RKO (cell line): ENCODE measurements at regions not wholly inside any gene's neighbourhood (a gene's known extent, or its start where the extent isn't known, plus 50 kb on each side); places are given as distances from the start of the nearest gene placed in this dataset.
A peak's percentile ranks its signal among the peaks of the same experiment; 100 is the strongest.

Experiments used
- DNase-seq: peaks from one replicate; pipeline ENCODE4 v3.0.0-alpha.2; 2016; ENCODE audit warnings: low spot score

DNA sequence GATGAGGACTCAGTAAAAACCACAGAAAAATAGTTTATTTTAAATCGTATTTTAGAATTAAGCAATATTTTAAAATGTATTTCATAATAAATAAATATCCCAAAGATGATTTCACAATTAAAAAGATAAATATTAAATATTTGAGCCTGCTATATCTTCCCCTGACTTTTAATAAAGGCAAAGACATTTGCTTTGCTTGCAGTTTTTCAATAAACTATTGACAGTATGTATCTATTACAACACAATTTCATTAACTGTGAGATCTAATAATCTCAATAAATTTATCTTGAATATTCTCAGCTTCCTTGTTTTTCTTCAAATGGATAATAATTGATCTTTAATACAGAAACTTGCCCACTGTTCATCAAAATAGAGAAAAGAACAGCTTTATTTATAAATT lies 186.2 kb upstream of the TARS1 start:
- no peak for DNase-seq

DNA sequence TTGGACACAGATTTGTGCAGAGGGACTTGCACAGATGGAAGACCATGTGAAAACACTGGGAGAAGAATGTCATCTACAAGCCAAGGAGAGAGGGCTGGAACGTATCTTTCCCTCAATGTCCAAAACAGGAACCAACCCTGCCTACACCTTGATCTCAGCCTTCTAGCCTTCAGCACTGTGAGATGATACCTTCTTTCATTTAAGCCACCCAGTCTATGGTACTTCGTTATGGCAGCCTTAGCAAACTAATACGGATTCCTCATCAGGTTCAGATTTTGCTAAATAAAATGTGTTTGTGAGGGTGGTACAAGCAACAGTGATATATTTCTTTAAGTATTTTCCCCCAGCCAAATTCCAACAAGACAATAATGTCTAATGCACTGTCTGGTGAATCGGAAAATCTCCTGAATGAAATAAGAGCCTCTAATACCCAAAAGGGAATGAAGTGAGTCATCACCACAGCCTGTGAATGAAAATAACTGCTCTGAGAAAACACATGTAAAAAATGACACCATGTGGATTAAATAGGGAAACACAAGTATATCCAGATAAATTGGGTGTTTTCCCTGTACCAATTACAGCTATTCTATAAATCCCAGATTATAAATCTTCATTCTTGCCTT lies 182.8 kb upstream of the TARS1 start:
- peak; percentile 65 for DNase-seq

GRCh38 chr5:33258553-33258952 lies 182.2 kb upstream of the TARS1 start:
- DNase-seq, result no peak

DNA sequence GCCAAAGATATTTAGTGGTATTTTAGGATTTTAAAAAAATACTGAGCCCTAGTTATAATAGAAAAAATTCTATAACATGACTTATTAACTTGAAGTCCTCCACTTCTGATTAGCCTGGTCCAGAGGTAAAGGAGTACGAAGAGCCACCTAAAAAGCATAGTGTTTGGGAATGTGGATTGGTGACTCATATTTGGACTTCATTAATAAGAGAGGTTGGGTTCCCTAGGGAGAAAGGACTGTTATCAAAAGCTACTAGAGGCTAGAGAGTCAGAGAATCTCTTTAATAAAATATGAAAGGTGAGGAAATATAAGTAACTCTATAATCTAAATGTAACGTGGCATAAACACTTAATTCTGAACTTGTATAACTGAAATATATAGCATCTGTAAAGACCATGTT lies 180.7 kb upstream of the TARS1 start:
- DNase-seq, result no peak

GRCh38 chr5:33261305-33261704 lies 179.5 kb upstream of the TARS1 start:
- no peak for DNase-seq

- DNase-seq, result no peak
These were observed 179.0 kb upstream of the TARS1 start for GRCh38 chr5:33261747-33262146.

- no peak for DNase-seq
These were observed 173.0 kb upstream of the TARS1 start for GRCh38 chr5:33267801-33268200.

DNA sequence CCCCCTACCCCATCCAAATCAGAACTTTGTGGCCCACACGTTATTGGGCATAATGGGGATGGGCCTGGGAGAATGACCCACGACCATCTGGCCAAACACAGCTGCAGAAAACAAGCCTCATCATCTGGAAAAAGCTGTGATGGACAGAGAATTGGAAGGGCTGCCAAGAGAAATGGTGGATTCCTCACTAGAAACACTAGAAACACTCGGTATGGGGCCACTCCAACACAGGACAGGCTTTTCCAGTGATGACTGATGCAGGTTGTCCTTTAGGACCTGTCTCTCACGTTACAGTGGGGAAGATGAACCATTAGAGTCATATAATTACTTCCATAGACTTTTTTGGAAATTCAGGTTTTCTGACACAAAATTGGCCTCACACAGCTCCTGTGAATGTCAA lies 172.4 kb upstream of the TARS1 start:
- DNase-seq, result no peak

DNA sequence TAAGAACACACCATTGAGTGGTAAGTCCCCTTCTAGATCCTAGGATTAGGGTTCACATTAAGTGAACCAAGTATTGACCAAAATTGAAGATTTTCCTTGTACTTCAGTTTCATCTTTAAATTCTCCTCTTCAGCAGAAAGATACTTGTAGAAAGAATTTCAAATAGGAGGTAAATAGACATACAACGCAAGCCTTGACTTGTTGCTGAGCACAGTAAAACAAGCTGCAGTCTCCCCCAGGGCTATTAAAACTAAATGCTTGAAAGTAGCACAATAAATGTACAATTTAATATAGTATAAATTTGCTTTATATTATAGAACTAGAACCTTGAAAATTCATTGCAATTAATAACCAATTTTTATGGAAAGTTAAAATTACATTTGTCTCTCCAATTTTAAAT lies 170.1 kb upstream of the TARS1 start:
- no peak for DNase-seq

DNA sequence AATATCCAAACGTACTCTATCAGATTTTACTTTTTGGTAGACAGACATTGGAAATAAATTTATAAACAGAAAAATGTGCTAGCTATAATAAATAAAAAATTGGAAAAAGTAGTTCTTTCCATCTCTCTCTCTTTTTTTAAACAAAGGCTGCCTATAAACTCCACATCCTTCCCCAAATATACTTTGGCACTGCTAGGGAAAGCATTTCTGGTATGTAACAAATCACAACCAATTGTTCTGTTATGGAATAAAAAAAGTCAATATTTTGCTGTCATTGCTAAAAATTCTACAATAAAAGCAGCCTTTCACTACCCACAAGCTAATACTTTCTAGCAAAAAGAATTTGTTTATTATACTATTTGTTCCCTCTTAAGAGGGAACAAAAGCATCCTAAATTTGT lies 169.2 kb upstream of the TARS1 start:
- no peak for DNase-seq

GRCh38 chr5:33272288-33272687 lies 168.5 kb upstream of the TARS1 start:
- DNase-seq, result peak; percentile 96

DNA sequence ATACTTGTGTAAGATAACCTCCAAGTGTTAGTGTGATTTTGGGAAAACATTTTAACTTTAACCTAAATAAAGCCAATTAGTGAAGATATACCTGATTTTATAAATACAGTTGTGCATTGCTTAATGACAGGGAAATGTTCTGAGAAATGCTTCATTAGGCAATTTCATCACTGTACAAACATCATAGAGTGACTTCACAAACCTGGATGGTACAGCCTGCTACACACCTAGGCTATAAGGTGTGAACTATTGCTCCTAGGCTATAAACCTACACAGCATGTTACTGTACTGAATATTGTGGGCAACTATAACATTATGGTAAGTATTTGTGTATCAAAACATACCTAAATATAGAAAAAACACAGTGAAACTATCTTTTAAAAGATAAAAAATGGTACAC lies 166.8 kb upstream of the TARS1 start:
- no peak for DNase-seq

GRCh38 chr5:33275391-33275790 lies 165.4 kb upstream of the TARS1 start:
- DNase-seq, result no peak

- no peak for DNase-seq
These were observed 164.7 kb upstream of the TARS1 start for GRCh38 chr5:33275921-33276627.

GRCh38 chr5:33276628-33276950 lies 164.2 kb upstream of the TARS1 start:
- DNase-seq, result no peak

- DNase-seq, result no peak
These were observed 163.6 kb upstream of the TARS1 start for GRCh38 chr5:33277061-33277650.

GRCh38 chr5:33281431-33281843 lies 159.3 kb upstream of the TARS1 start:
- no peak for DNase-seq

DNA sequence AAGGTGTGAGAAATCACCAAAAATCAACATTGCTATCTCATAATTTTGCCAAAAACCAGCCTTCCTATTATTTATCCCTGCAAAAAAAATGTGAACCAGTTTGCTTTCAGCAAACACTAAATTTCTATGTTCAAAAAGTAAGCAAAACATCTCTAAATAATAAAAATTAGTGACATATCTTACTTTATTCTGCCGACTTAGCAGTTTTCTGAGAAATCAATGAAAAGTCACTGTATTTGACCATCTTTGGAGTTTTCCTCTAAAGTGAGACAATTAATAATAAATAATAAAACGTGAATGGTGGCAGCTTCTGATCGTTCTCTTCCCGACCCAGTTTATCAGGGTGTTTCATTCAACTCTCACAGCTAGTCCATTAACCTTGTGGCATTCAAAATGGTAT lies 158.6 kb upstream of the TARS1 start:
- no peak for DNase-seq

GRCh38 chr5:33282696-33283095 lies 158.1 kb upstream of the TARS1 start:
- DNase-seq, result no peak

DNA sequence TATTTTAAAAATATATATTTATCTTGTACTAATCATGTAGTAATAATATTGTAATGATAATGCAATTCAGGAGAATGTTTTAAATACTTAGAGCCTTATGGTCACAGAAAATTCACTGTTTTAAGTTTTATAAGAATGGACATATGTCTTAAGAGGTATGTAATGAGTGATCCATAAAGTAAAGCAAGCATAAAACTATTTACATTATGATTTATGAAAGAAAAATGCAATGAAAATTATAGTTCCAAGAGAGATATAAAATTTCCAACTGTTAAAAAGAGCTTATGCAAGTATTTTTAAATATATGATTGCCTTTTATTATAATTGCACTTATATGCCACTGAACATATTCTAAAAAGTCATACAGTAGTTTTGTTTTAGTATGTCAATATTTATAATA lies 157.5 kb upstream of the TARS1 start:
- no peak for DNase-seq

GRCh38 chr5:33284681-33285080 lies 156.1 kb upstream of the TARS1 start:
- DNase-seq, result no peak

GRCh38 chr5:33287242-33287641 lies 153.5 kb upstream of the TARS1 start:
- DNase-seq, result no peak

DNA sequence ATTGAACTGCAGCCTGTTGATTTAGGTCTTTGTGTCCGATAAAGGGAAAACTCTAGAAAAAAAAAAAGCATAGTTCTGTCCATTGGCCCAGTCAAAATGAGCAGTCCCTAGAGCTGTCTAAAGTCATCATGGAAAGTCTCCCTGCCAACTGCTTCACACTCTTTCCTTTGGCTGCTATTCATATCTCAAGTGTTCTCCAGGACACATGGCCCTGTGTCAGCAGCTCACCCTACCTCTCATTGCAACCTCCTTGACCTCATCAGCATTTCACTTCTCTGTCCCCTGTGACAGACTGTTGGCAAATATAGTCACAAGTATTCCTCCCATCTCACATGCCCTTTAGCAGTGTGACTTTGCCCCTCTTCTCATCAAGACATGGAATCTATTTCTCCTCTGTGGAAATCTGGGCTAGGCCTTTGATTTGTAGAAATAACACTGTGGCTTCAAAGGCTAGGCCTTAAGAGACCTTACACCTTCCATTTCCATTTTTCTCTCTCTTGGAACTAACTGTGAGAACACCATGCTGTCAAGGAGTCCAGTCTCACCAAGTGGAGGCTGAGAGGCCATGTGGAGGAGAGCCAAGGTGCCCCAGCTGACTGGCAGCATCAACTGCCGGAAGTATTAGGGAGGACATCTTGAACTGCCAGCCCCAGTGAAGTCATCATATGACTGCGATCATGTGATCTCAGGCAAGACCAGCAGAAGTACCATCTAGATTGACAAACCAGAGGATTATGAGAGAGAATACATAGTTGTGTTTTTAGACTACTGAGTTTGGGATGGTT lies 149.4 kb upstream of the TARS1 start:
- DNase-seq, result no peak
